A673 (cell line): ENCODE measurements at regions not wholly inside any gene's neighbourhood (a gene's known extent, or its start where the extent isn't known, plus 50 kb on each side); places are given as distances from the start of the nearest gene placed in this dataset.

Experiments used
- EZH2 ChIP-seq: fragments of 200-600 bp; sonication (generic); IDR thresholded peaks from 2 replicates; pipeline ENCODE4 v1.6.1; 2017; ENCODE audit warnings: borderline replicate concordance, low read depth, mild to moderate bottlenecking, mixed read lengths, antibody characterized with exemption, low read length; ENCODE audit not compliant: poor library complexity, severe bottlenecking
- TF ChIP-seq, protein P1 (sequence below): fragments of 300-800, 200-600 bp; sonication (generic); conservative IDR thresholded peaks from 2 replicates; pipeline ENCODE4 v1.5.1; 2017; ENCODE audit warnings: low read depth, mild to moderate bottlenecking, antibody characterized with exemption, low read length, moderate library complexity, mixed read lengths

DNA sequence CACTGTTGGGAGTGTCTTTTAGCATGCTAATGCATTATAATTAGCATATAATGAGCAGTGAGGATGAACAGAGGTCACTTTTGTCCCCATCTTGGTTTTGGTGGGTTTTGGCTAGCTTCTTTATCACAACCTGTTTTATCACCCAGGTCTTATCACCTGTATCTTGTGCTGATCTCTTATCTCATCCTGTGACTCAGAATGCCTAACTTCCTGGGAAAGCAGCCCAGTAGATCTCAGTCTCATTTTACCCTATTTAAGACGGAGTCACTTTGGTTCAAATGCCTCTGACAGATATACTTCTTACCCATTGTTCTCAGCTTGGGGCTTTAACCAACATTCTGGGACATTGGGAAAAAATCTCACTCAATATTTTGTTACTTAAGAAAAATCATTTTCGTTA, 348.7 kb downstream of the PBX1 start:
- TF ChIP-seq, protein P1, sequence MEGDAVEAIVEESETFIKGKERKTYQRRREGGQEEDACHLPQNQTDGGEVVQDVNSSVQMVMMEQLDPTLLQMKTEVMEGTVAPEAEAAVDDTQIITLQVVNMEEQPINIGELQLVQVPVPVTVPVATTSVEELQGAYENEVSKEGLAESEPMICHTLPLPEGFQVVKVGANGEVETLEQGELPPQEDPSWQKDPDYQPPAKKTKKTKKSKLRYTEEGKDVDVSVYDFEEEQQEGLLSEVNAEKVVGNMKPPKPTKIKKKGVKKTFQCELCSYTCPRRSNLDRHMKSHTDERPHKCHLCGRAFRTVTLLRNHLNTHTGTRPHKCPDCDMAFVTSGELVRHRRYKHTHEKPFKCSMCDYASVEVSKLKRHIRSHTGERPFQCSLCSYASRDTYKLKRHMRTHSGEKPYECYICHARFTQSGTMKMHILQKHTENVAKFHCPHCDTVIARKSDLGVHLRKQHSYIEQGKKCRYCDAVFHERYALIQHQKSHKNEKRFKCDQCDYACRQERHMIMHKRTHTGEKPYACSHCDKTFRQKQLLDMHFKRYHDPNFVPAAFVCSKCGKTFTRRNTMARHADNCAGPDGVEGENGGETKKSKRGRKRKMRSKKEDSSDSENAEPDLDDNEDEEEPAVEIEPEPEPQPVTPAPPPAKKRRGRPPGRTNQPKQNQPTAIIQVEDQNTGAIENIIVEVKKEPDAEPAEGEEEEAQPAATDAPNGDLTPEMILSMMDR = no peak
- no peak for TF ChIP-seq EZH2
